B cell (primary cell): ENCODE measurements at regions not wholly inside any gene's neighbourhood (a gene's known extent, or its start where the extent isn't known, plus 50 kb on each side); places are given as distances from the start of the nearest gene placed in this dataset.
"Not testable (repeated sequence)": the region's sequence is repeated elsewhere in the genome, so short reads cannot be mapped to it uniquely, and the experiment has no call there.

Source experiments
- ATAC-seq: fragments of 200-7000 bp; cut with Tn5 transposase; one replicate; pipeline ENCODE4 v1.10.0; 2021; ENCODE audit warnings: low read depth, mild to moderate bottlenecking, moderate number of reproducible peaks, moderate library complexity
- CTCF ChIA-PET: fragments of 350-600 bp; sonication (Branson Sonifier 250); formaldehyde crosslinking; loops from one replicate; lab custom pipeline; 2021; ENCODE audit warnings: antibody characterized with exemption, inconsistent platforms; lab: Charles Lee
- POLR2A ChIA-PET: fragments of 350-600 bp; sonication (Branson Sonifier 250); formaldehyde crosslinking; loops from one replicate; lab custom pipeline; 2021; ENCODE audit warnings: antibody characterized with exemption; lab: Charles Lee
- DNase-seq: peaks from one replicate; pipeline ENCODE4 v3.0.0; 2013
- H2AFZ ChIP-seq: 2 replicates; pipeline ENCODE4 v1.6.1; 2012; ENCODE audit warnings: mild to moderate bottlenecking, low read depth, low read length; ENCODE audit not compliant: insufficient read depth, poor library complexity, severe bottlenecking
- H3K27ac ChIP-seq, 2 donors: 1 replicate in 1 of 2; 2 replicates in 1 of 2; pipeline ENCODE4 v1.5.1; 2012 to 2013; ENCODE audit warnings: low read length in 2 of 2, mild to moderate bottlenecking in 2 of 2, moderate library complexity in 1 of 2
- H3K27me3 ChIP-seq, 4 experiments: fragments of 200-600 bp in 1 of 4; sonication (generic) in 1 of 4; replicated peaks in 1 of 4; 1 replicate in 2 of 4; 2 replicates in 2 of 4; pipeline versions ENCODE4 v1.6.1 to v1.7.0; 2013 to 2016; ENCODE audit warnings: low read length in 3 of 4, mild to moderate bottlenecking in 2 of 4, mixed read lengths in 1 of 4, moderate library complexity in 1 of 4; ENCODE audit not compliant: insufficient read depth in 4 of 4, control insufficient read depth in 3 of 4; ENCODE audit errors: control extremely low read depth in 1 of 4
- H3K36me3 ChIP-seq, 2 experiments: replicated peaks in 1 of 2; 1 replicate in 1 of 2; 2 replicates in 1 of 2; pipeline versions ENCODE4 v1.6.1 to v1.7.1; 2013; ENCODE audit warnings: low read length in 1 of 2; ENCODE audit not compliant: insufficient read depth in 2 of 2, control insufficient read depth in 1 of 2; ENCODE audit errors: control extremely low read depth in 1 of 2, extremely low read depth in 1 of 2
- H3K4me1 ChIP-seq, 2 donors: fragments of 200-600 bp in 1 of 2; sonication (generic) in 1 of 2; 1 replicate in 1 of 2; 2 replicates in 1 of 2; pipeline versions ENCODE4 v1.5.1 to v1.6.1; 2013 to 2017; ENCODE audit warnings: low read length in 2 of 2; ENCODE audit not compliant: control insufficient read depth in 2 of 2, insufficient read depth in 2 of 2
- H3K4me2 ChIP-seq: replicated peaks from 2 replicates; pipeline ENCODE3; 2012; ENCODE audit warnings: mild to moderate bottlenecking, low read depth, low read length; ENCODE audit not compliant: poor library complexity, severe bottlenecking
- H3K4me3 ChIP-seq, 5 experiments: fragments of 200-600 bp in 1 of 5; sonication (generic) in 1 of 5; 1 replicate in 3 of 5; 2 replicates in 2 of 5; pipeline versions ENCODE4 v1.5.1 to v1.7.0; 2011 to 2016; ENCODE audit warnings: low read length in 4 of 5, mild to moderate bottlenecking in 4 of 5, low read depth in 2 of 5, control low read depth in 1 of 5, moderate library complexity in 1 of 5; ENCODE audit not compliant: insufficient read depth in 1 of 5; ENCODE audit errors: control extremely low read depth in 1 of 5, extremely low read depth in 1 of 5
- H3K79me2 ChIP-seq: fragments of 200-600 bp; sonication (generic); one replicate; pipeline ENCODE4 v1.6.0; 2016; ENCODE audit warnings: low read length; ENCODE audit not compliant: control insufficient read depth, insufficient read depth
- H3K9ac ChIP-seq: fragments of 200-600 bp; sonication (generic); 2 replicates; pipeline ENCODE4 v1.6.1; 2017; ENCODE audit warnings: mild to moderate bottlenecking, low read length, moderate library complexity
- H3K9me3 ChIP-seq, 3 donors: one replicate each; pipeline versions ENCODE4 v1.6.1 to v1.7.1; 2013; ENCODE audit warnings: low read length in 2 of 3; ENCODE audit not compliant: control insufficient read depth in 2 of 3, insufficient read depth in 1 of 3; ENCODE audit errors: control extremely low read depth in 1 of 3
- H4K20me1 ChIP-seq: 2 replicates; pipeline ENCODE4 v1.6.0; 2012; ENCODE audit warnings: mild to moderate bottlenecking, low read length; ENCODE audit not compliant: insufficient read depth, control insufficient read depth, poor library complexity, severe bottlenecking
- H3K27ac Mint-ChIP-seq: one replicate; pipeline ENCODE4 v1.8.0; 2021; ENCODE audit warnings: mixed read lengths
- H3K27me3 Mint-ChIP-seq: one replicate; pipeline ENCODE4 v1.8.0; 2021; ENCODE audit warnings: mixed read lengths
- H3K4me1 Mint-ChIP-seq: one replicate; pipeline ENCODE4 v1.8.0; 2021; ENCODE audit warnings: mixed read lengths
- H3K4me3 Mint-ChIP-seq: one replicate; pipeline ENCODE4 v1.8.0; 2021; ENCODE audit warnings: mixed read lengths
- H3K9me3 Mint-ChIP-seq: one replicate; pipeline ENCODE4 v1.8.0; 2022; ENCODE audit warnings: mixed read lengths; ENCODE audit not compliant: insufficient read depth
- CTCF ChIP-seq: fragments of 200-600 bp; IDR thresholded peaks from one replicate; pipeline ENCODE4 v1.8.0; 2022; ENCODE audit warnings: antibody characterized with exemption, mild to moderate bottlenecking
- EZH2 ChIP-seq: IDR thresholded peaks from 2 replicates; pipeline ENCODE4 v1.6.1; 2012; ENCODE audit warnings: borderline replicate concordance, low read depth, mild to moderate bottlenecking, moderate library complexity, low read length; ENCODE audit not compliant: insufficient read depth, poor library complexity, severe bottlenecking
- WGBS: methylation state at CpG from one replicate; pipeline ENCODE4 v1.1.5; 2013; ENCODE audit warnings: missing lambda C conversion rate; ENCODE audit not compliant: insufficient coverage; 5-methylcytosine and 5-hydroxymethylcytosine counted together
- intact Hi-C: fragments of 100-400 bp; cut with micrococcal nuclease; formaldehyde crosslinking; loops from one replicate; pipeline ENCODE4 v1.10.0; 2022

- intact Hi-C loops: no loop called here
- Histone ChIP-seq H3K36me3 (no peaks in the 10 kb centered on the region), H3K4me3 (no peak overlapping the region), H4K20me1 (no peaks in the 10 kb centered on the region), H3K27ac (no peak overlapping the region), H3K27me3 (no peaks in the 10 kb centered on the region), H3K79me2 (no peaks in the 10 kb centered on the region), H3K4me1 (no peaks in the 10 kb centered on the region), H3K9me3 (peaks cover 0 to 25% (median 0%) of the 10 kb centered on the region in 3 donors), H3K9ac (no peak overlapping the region), H2AFZ (no peak overlapping the region), H3K4me2 (no peak overlapping the region)
- Mint-ChIP-seq H3K4me1 (no peaks in the 10 kb centered on the region), H3K9me3 (peaks cover 3% of the 10 kb centered on the region), H3K4me3 (no peak overlapping the region), H3K27ac (no peak overlapping the region), H3K27me3 (no peaks in the 10 kb centered on the region)
- WGBS: 90% methylated on average over 18 of the region's 18 CpGs
- POLR2A ChIA-PET: no interaction called here
- no peak for ATAC-seq
- CTCF ChIA-PET: no interaction called here
- no peak for DNase-seq
- TF ChIP-seq CTCF: no peak
- TF ChIP-seq EZH2: no peak
These were observed 93.4 kb upstream of the SHOX start for GRCh38 chrX:537151-537550.

GRCh38 chrX:538311-538710 is 92.3 kb upstream of the SHOX start:
- no peak for ATAC-seq
- peaks cover 3% of the 10 kb centered on the region for H3K9me3 Mint-ChIP-seq
- no peaks in the 10 kb centered on the region for H3K4me1 ChIP-seq
- H3K27me3 ChIP-seq: no peaks in the 10 kb centered on the region
- 90% methylated on average over 9 of the region's 11 CpGs for WGBS
- no peak overlapping the region for H3K4me2 ChIP-seq
- no peaks in the 10 kb centered on the region for H3K36me3 ChIP-seq
- H3K4me1 Mint-ChIP-seq: no peaks in the 10 kb centered on the region
- DNase-seq: no peak
- no peak overlapping the region for H2AFZ ChIP-seq
- H3K9ac ChIP-seq: no peak overlapping the region
- no peak overlapping the region for H3K27ac ChIP-seq
- H4K20me1 ChIP-seq: no peaks in the 10 kb centered on the region
- no peaks in the 10 kb centered on the region for H3K27me3 Mint-ChIP-seq
- POLR2A ChIA-PET: no interaction called here
- CTCF ChIA-PET: no interaction called here
- no peak for TF ChIP-seq EZH2
- no peak for TF ChIP-seq CTCF
- H3K4me3 Mint-ChIP-seq: no peak overlapping the region
- H3K27ac Mint-ChIP-seq: no peak overlapping the region
- peaks cover 0 to 25% (median 0%) of the 10 kb centered on the region in 3 donors for H3K9me3 ChIP-seq
- H3K79me2 ChIP-seq: no peaks in the 10 kb centered on the region
- intact Hi-C loops: no loop called here
- H3K4me3 ChIP-seq: no peak overlapping the region

GRCh38 chrX:541006-541405 is 89.6 kb upstream of the SHOX start:
- POLR2A ChIA-PET, intact Hi-C loops, H3K9ac ChIP-seq, H3K36me3 ChIP-seq, H3K27me3 ChIP-seq, H3K4me1 Mint-ChIP-seq, DNase-seq, H3K27me3 Mint-ChIP-seq, H3K27ac Mint-ChIP-seq, H3K4me3 Mint-ChIP-seq, H3K27ac ChIP-seq, H3K79me2 ChIP-seq, H2AFZ ChIP-seq, ATAC-seq, CTCF ChIA-PET, H4K20me1 ChIP-seq, H3K4me3 ChIP-seq, H3K4me2 ChIP-seq, H3K4me1 ChIP-seq, H3K9me3 Mint-ChIP-seq: not testable (repeated sequence)
- 92% methylated on average over 9 of the region's 10 CpGs for WGBS
- peaks cover 0 to 33% (median 0%) of the 10 kb centered on the region in 3 donors for H3K9me3 ChIP-seq
